A673 (cell line): ENCODE measurements at regions not wholly inside any gene's neighbourhood (a gene's known extent, or its start where the extent isn't known, plus 50 kb on each side); places are given as distances from the start of the nearest gene placed in this dataset.

Experiments used
- CTCF ChIP-seq: fragments of 300-800, 200-600 bp; sonication (generic); conservative IDR thresholded peaks from 2 replicates; pipeline ENCODE4 v1.5.1; 2017; ENCODE audit warnings: low read depth, mild to moderate bottlenecking, antibody characterized with exemption, low read length, moderate library complexity, mixed read lengths
- EZH2 ChIP-seq: fragments of 200-600 bp; sonication (generic); IDR thresholded peaks from 2 replicates; pipeline ENCODE4 v1.6.1; 2017; ENCODE audit warnings: borderline replicate concordance, low read depth, mild to moderate bottlenecking, mixed read lengths, antibody characterized with exemption, low read length; ENCODE audit not compliant: poor library complexity, severe bottlenecking

GRCh38 chr1:37112430-37112829 is 78.1 kb upstream of the GRIK3 start:
- TF ChIP-seq CTCF (no peak), EZH2 (no peak)
